Psoas muscle (tissue), 7 donors: ENCODE measurements at regions not wholly inside any gene's neighbourhood (a gene's known extent, or its start where the extent isn't known, plus 50 kb on each side); places are given as distances from the start of the nearest gene placed in this dataset.

Source experiments
- ATAC-seq, 4 donors: fragments of 200-7000 bp; cut with Tn5 transposase; one replicate each; pipeline ENCODE4 v1.9.1; 2020; ENCODE audit warnings: moderate library complexity in 3 of 4, mild to moderate bottlenecking in 2 of 4
- DNase-seq, 2 donors: peaks; one replicate each; pipeline ENCODE4 v3.0.0-alpha.2; 2020
- H3K27ac ChIP-seq: fragments of 200-600 bp; one replicate; pipeline ENCODE4 v1.8.0; 2022
- H3K27me3 ChIP-seq, 3 donors: fragments of 200-600 bp in 1 of 3; one replicate each; pipeline versions ENCODE4 v1.6.1 to v1.8.0; 2013 to 2022; ENCODE audit warnings: low read length in 2 of 3, mild to moderate bottlenecking in 2 of 3, moderate library complexity in 1 of 3; ENCODE audit not compliant: insufficient read depth in 3 of 3
- H3K36me3 ChIP-seq, 2 donors: fragments of 200-600 bp in 1 of 2; one replicate each; pipeline versions ENCODE4 v1.6.1 to v1.8.0; 2013 to 2022; ENCODE audit warnings: low read depth in 1 of 2, mild to moderate bottlenecking in 1 of 2, moderate library complexity in 1 of 2; ENCODE audit not compliant: insufficient read depth in 1 of 2
- H3K4me1 ChIP-seq: fragments of 200-600 bp; one replicate; pipeline ENCODE4 v1.8.0; 2022
- H3K4me3 ChIP-seq: fragments of 200-600 bp; one replicate; pipeline ENCODE4 v1.8.0; 2022; ENCODE audit warnings: mild to moderate bottlenecking
- H3K9me3 ChIP-seq: fragments of 200-600 bp; one replicate; pipeline ENCODE4 v1.8.0; 2022
- CTCF ChIP-seq: fragments of 200-600 bp; IDR thresholded peaks from one replicate; pipeline ENCODE4 v1.8.0; 2022; ENCODE audit warnings: antibody characterized with exemption
- WGBS, 3 donors: extraction: QIAGEN DNeasy Blood & Tissue Kit; methylation state at CpG; one replicate each; pipeline versions ENCODE4 v1.1.6 to v1.1.7; 2013; 5-methylcytosine and 5-hydroxymethylcytosine counted together
- intact Hi-C, 2 donors: fragments of 100-400 bp; cut with DNase I; formaldehyde crosslinking; loops; one replicate each; pipeline versions ENCODE4 v1.11.0 to v1.14.2; 2022
- donor health status: healthy with polysubstance abuse.
- donor health status: DM: no; HTN: no; CAD: no; lungs with moderate emphysema.
- donor health status: Bipolar disorder and iron deficiency.
- donor health status: healthy.
- donor health status: DM: yes; HTN: yes; CAD: no.
- donor health status: DM: no; HTN: no; CAD: no.
- donor health status: DM: yes; HTN: yes; CAD: no.

DNA sequence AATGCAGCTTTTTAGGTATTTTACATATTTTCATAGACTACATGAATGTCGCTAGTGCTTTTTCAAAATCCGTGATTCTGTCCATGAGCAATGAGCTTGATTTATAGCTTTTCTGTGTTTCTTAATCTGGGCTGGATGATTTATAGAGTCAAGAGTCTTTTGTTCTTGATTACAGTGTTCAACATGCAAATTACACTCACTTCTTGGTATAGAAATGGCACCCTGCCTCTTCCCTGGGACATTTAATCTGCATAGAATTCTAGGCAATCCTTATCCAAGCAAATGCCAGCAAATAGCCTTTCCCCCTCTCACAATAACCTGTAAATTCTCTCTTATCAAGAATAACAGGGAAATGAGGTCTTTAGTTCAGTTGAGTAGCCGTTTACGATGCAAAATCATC is 246.2 kb upstream of the SEMA3C start:
- intact Hi-C loops, result no loop called here
- Histone ChIP-seq H3K27me3 (no peaks in the 10 kb centered on the region), H3K27ac (no peak overlapping the region), H3K4me1 (no peaks in the 10 kb centered on the region), H3K9me3 (no peaks in the 10 kb centered on the region), H3K4me3 (no peak overlapping the region), H3K36me3 (no peaks in the 10 kb centered on the region)
- DNase-seq (no peak), ATAC-seq (no peak)
- no peak for TF ChIP-seq CTCF
- WGBS, 3 donors, result 77 to 87% (median 84%) methylated on average over 4 of the region's 4 CpGs

DNA sequence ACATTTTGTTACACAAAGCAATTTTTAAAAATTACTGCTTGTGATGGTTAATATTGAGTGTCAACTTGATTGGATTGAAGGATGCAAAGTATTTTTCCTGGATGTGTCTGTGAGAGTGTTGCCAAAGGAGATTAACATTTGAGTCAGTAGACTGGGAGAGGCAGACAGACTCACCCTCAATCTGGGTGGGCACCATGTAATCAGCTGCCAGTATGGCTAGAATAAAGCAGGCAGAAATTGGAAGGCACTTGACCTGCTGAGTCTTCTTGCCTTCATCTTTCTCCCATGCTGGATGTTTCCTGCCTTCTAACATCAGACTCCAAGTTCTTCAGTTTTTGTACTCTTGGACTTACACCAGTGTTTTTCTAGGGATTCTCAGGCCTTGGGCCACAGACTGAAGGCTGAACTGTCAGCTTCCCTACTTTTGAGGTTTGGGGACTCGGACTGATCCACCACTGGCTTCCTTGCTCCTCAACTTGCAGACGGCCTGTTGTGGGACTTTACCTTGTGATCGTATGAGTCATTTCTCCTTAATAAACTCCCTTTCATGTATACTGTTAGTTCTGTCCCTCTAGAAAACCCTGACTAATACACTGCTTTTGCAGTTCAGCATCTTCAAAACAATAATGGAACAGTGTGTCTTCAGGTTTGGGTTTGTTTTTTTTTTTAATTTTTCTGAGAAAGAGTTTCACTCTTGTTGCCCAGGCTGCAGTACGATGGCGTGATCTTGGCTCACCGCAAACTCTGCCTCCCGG is 244.1 kb upstream of the SEMA3C start:
- H3K27ac ChIP-seq, result no peak overlapping the region
- ATAC-seq, result no peak
- H3K4me1 ChIP-seq, result no peaks in the 10 kb centered on the region
- TF ChIP-seq CTCF, result no peak
- DNase-seq, result no peak
- intact Hi-C loops, result no loop called here
- H3K9me3 ChIP-seq, result no peaks in the 10 kb centered on the region
- WGBS, 3 donors, result 87 to 89% (median 88%) methylated on average over 7 of the region's 7 CpGs
- H3K4me3 ChIP-seq, result no peak overlapping the region
- H3K27me3 ChIP-seq, result no peaks in the 10 kb centered on the region
- H3K36me3 ChIP-seq, result no peaks in the 10 kb centered on the region

DNA sequence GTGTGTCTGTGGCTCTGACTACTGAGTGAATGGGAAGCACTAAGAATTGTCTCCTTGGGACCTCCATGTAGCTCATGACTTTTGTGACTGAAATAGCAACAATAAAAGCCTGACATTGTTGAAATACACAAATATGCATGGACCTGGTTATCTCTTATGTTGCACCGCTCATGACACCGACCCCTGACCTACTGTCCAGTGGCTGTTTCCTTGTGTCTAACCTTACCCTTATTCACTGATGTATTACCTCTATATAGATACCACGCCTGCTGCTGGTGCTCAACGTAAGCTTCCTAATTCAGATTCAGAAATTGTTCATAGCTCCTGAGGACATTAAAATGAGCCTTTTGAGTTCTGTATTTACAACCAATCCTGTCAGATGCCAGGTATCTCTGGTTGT is 243.4 kb upstream of the SEMA3C start:
- no peak for ATAC-seq
- Histone ChIP-seq H3K4me3 (no peak overlapping the region), H3K9me3 (no peaks in the 10 kb centered on the region), H3K27me3 (no peaks in the 10 kb centered on the region), H3K36me3 (no peaks in the 10 kb centered on the region), H3K27ac (no peak overlapping the region), H3K4me1 (no peaks in the 10 kb centered on the region)
- intact Hi-C loops, result no loop called here
- no peak for DNase-seq
- 90 to 95% (median 90%) methylated on average over 4 of the region's 4 CpGs for WGBS, 3 donors
- TF ChIP-seq CTCF, result no peak

GRCh38 chr7:81161451-81162075 is 242.7 kb upstream of the SEMA3C start:
- no peaks in the 10 kb centered on the region for H3K4me1 ChIP-seq
- H3K9me3 ChIP-seq, result no peaks in the 10 kb centered on the region
- 52 to 74% (median 60%) methylated on average over 6 of the region's 6 CpGs for WGBS, 3 donors
- intact Hi-C loops, result no loop called here
- ATAC-seq (peak in 3 of 4 donors; percentile 64 to 77 (median 74)), DNase-seq (peak in 1 of 2 donors; percentile 23)
- H3K4me3 ChIP-seq, result no peak overlapping the region
- no peak overlapping the region for H3K27ac ChIP-seq
- no peak for TF ChIP-seq CTCF
- H3K36me3 ChIP-seq, result no peaks in the 10 kb centered on the region
- no peaks in the 10 kb centered on the region for H3K27me3 ChIP-seq
